NOMO-1 (cell line): ENCODE measurements at regions not wholly inside any gene's neighbourhood (a gene's known extent, or its start where the extent isn't known, plus 50 kb on each side); places are given as distances from the start of the nearest gene placed in this dataset.

Experiments
- DNase-seq, 2 experiments: peaks; one replicate each; lab custom pipeline; 2025; ENCODE audit not compliant: unreplicated experiment in 2 of 2; lab: John Stamatoyannopoulos, UW

DNA sequence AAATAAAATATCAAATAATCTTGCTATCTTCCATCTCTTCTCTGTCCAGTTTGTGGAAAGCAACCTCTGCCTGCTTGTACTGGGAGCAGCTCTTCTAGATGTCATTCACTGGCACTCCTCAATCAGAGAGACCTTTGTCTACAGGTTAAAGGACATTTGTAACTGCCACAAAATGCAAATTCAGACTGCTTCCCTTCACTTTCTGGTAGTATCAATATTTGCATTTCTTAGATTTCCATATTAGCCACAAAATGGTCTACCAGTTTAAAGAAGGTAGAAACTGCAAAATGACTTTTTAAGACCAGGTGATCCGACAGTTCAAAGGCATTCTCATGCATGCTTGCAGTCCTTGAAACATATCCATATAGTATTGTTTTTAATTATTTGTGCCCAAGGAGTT is 51.7 kb upstream of the RCN1 start:
- DNase-seq = no peak

DNA sequence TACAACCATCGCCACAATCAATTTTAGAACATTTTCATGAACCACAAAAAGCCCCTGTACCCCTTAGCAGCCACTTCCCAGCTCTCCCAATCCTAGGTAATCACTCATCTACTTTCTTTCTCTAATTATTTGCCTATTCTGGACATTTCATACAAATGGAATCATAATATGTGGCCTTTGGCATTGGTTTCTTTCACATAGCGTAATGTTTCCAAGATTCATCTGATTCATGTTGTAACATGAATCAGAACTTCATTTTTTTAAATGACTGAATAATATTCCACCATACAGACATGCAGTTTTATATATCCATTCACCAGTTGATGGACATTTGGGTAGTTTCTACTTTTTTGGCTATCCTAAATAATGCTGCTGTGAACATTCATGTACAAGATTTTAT is 56.2 kb upstream of the RCN1 start:
- DNase-seq = no peak

DNA sequence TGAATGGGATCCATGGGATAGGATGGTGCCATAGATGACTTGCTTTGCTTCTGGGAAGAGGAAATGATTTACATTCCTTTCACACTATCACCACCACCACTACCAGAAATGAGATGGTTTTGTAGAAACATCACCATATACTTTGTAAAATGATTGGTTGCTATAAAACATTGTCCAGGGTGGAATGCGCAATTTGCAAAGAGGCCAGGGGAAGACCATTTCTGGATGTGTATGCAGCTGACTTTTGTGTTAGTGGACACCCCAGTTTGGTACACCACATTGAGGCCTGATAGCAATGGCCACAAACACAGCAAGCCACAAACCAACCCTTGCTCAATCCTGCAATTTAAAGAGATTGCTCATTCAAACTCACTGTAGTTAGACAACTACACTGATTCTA is 56.7 kb upstream of the RCN1 start:
- DNase-seq = no peak

DNA sequence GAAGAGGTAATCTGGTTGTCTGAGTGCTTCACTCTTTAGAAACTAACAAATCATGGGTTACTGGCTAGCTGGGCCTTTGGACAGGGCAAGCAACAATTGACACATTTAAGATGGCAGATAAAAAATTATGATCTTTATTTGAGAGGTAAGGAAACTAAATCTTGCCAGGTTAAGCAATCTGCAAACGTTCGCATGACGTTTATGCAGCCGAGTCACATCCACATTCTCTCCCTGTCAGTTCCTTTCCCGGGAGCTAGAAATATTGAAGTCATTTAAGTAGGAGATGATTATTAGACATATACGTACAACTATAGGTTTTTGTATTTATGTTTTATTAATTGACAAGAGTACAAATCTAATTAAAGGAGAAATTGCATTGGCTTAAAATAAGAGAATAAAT is 57.4 kb upstream of the RCN1 start:
- DNase-seq = no peak

DNA sequence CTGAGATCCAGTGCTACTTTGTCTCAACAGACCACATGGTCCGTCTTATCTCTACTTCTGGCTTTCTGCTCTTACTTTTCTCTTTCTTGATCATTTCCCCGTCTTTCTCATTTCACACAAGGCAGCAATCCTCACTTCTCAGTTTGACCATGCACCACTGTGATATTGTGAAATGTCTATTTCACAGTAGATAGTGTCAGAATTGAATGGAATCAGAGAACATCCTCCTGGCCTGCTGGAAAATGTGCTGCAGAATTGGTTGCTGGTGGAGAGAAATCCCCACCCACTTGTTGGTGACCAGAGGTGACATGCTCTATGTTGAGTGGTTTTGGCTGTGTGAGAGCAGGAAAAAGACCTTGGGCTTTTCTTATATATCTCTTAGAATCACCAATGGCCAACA is 57.8 kb upstream of the RCN1 start:
- peak; percentile 10 to 52 for DNase-seq

DNA sequence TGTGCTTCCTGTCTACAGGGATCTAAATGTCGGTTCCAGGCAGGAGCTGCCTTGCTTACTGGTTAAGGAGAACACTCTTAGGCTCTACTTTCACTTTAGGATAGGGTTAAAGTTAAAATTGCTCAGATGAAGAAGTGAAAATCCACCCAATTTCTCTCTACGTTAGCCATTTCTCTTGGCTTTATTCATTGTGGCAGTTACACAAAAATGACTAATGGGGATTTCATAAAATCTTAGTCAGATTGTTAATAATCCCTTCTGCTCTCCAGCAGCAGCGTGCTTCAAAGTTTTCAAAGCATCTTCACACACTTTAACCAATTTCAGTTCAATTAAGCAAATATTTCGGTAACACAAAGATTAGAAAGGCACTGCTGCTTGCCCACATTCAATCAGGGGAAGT is 58.4 kb upstream of the RCN1 start:
- DNase-seq = peak; percentile 24 to 56

DNA sequence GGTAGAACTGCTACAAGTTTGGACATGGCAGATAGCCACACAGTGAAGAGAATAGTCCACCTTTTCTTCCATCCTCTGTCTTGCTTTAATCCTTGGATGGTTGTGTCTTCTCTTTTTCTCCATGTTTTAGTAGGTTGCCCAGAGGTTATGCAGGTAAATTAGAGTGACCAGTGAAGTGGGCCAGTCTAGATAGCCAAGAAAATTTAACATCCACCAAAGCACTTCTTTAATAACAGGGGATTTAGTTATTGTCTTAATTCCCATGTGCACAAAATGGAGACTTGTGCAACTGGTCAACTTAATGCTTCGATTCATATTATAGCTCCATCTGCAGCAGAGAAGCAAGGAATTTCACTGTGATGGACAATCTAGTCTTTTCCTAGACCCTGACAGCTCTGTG is 58.8 kb upstream of the RCN1 start:
- DNase-seq = no peak

DNA sequence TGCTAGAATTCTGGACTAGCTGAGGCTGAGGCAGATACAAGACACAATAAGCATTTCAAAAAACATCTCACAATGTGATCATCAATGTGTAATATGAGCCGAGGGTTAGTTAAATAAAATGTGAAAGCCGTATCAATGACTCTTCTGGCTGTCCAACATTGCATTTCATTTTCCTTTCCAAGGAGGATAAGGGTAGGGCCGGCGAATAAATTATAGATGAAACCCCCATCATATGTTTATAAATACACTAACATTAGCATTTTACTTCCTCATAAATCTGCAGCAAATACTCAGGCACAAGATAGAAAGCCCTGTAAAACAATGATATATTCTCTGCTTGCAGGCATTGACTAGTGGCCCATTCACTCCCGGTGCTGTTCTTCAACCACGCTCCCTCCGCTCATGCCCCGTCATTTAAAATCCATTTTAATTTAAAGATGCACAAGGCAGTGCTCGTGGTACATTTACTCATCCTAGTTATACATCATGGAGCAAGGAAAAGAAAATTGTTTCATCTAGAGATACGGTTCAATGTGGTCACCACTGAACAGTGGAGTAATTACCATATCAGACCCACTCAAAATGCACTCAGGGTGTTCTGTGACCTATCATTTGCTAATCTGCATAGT is 59.9 kb upstream of the RCN1 start:
- DNase-seq = no peak

DNA sequence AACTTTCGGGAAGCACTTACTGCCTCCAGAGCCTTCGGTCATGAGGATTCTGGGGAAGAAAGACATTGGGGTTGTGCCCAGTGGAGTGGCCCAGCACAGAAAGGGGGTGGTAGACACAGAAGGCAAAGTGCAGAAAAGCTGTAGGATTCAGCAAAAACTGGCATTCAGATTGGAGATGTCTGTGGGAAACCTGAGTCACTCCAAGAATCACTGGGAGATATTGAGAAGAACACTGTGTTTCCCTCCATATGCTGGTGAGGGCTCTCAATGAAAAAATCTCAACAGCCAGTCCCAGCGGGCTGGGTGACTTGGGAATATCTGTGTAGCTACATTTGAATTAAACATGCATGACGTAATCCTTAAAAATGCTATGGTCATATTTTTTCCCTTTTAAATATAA is 61.2 kb upstream of the RCN1 start:
- DNase-seq = no peak

DNA sequence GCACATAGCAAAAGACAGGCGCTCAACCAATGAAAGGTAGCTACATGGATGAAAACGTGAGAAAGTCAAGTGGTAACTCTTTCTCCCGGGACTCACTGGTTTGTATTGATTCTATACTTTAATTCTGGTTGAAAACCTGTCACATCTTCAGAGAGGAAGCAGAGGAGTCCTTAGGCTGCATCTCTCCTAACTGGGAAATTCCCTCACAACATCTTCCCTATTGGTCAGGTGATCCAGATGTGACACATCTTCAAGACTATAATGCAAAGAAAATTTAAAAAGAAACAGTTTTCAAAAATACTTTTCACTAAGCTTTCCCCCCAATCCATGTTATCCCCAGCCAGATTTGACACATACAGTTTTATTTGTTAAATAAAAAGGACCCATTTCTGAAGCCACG is 62.7 kb upstream of the RCN1 start:
- no peak for DNase-seq

DNA sequence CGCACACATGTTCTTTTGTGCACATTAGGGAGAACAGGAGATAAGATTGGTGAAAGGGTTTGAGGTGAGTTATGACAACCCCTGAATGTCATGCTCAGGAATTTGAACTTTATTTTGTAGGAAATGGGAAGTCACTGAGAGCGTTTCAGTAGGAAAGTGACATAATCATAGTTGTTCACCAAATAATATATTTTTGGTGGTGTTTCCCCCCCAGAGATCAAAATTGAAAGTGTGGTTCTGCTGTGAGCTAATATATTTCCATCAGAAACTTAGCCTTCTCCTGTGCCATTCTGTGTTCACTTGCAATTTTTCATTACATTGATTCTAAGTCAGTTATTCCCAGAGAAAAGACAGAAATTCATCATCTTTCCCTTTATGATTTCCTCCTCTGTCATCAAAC is 64.1 kb upstream of the RCN1 start:
- no peak for DNase-seq

DNA sequence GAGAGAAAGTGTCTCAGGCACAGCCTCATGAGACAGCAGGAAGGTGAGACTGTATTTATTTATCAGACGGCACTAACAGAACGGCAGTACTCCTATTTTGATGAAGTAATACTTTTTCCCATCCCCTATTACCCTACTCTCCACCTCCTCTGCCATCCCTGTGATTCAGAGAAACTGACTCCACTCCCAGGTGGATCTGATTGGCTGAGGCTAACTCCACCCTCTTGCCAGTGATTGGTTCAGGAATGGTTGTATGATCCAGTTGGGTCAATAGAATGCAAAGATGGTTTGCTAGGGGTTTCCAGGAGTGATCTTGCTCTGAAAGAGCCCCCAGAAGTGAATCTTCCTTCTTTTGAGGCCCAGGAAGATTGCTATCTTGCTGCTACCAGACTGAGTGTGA is 65.9 kb upstream of the RCN1 start:
- no peak for DNase-seq

DNA sequence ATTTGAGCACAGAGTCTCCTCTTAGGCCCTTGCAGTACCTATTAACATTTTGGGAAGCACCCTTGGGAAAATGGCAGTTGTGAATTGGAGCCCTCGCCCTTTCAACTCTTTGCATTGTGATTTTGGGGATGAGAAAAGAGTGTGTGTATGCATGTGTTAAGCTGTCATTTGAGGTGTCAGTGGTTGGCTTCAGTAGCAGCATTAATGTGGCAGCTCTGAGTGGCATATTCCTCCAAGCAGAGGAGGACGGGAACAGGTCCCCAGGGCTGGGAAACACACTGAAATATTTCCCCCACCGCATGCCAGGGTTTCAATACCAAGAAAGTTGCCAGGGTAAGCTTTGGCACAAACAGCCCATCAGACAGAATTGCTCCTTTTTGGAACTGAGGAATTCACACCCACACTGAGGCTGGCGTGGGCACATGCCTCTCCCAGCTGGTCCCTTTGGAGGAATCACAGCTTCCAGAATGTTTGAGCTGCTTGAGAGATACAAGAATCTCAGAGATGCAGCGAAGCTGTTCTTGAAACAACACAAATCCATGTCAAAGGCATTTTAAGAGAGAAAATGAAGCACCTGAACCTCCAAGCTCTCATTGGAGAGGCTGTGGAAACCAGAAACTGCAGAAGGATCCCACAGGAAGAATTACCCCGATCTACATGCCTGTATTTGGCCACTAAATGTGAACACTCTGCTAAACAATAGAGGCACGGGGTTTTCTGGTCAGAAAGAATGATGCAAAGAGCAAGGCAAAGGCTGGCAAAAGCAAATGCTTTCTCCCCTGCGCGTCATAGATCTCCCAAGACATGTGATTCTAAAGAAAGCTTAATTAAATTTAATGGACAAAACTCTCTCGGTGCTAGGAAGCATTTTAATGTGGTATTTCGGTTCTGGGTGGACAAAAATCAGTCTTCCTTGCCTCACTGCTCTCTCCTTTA is 67.2 kb upstream of the RCN1 start:
- DNase-seq = no peak

DNA sequence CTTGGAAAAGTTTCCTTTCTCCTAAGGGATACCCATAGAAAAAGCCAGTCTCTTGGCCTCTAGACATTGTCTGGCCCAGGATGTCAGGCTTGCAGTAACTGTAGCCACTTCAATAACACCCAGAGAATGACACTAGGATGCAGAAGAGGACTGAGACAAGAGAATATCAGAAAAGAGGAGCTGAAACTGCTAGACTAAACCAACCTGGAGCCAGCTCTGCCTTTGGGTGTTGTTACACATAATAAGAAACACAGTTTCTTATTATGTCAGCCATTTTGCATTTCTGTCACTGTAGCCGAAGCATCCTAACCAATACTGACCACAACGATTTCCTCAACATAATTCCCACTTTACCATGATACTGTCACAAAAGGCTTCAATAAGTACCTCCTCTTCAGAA is 72.2 kb upstream of the RCN1 start:
- DNase-seq = no peak

DNA sequence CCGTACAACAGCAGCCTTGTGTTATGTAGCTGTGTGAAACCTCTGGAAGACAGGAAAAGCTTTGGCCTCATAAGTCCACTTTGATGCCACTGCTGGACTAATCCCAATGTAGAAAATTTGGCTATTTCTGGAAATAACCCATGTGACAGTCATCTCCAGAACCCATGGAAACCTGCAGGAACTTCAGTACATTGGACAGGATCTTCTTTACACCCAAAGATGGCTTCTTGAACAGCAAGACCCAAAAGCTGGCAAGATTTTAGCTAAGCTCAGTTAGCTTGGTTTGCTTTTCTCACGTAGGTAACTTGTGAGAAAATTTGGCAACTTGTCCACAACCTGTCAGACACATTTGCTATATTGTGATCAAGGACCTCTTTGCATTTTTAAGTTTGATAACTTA is 74.8 kb upstream of the RCN1 start:
- DNase-seq = no peak

DNA sequence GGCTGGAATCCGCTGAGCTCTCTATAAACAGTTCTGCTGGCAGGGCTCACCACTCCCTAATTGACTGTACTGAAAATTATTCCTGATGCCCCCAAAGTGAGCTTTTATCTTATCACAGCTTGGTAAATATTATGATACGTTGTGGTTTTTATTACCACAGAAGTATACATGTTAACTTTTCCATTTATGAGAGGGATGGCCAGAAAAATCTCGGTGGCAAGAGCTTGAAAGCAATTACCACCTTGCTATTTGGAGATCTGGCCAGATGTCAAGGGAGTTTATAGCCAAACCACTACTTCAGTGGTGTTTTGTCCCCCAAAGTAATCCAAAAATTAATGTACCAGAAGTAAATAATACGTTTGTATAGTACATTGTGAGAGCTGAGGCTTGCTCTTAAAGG is 75.4 kb upstream of the RCN1 start:
- DNase-seq = no peak

DNA sequence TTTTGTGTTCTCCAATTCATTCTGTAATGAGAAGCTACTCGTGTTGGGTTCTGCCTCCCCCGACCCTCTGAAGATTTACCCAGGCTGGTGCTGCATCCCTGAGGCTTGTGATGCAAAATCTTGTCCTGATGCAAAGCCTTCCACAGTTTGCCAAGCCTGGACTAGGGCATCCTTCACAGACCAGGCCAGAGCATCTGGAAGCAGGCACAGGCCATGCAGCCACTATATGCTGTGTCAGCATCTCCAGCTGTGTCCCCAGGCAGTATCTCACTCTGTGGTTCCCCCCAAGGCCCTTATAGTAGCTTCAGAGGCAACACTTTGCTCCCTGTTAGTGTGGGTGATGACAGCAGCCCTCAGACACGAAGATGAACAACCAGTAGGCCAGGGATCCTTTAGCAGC is 77.3 kb upstream of the RCN1 start:
- no peak for DNase-seq

DNA sequence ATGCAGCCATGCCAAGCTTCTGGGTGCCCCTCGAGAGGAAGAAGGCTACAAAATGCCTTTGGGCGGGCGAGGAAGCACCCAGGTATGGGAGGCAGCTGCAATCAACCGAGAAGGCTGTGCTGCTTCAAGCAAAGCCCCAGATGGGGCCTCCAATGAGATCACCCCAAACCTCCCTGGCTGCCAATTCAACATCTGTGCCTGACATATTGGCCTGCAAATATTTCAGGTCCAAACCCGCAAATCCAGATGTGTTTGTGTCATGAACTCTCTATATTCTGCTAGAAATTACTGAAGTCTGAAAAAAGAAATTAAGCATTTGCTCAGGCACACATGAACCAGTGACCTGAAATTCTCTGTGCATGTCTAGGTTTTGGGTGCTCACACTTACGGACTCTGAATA is 78.8 kb upstream of the RCN1 start:
- DNase-seq = no peak

DNA sequence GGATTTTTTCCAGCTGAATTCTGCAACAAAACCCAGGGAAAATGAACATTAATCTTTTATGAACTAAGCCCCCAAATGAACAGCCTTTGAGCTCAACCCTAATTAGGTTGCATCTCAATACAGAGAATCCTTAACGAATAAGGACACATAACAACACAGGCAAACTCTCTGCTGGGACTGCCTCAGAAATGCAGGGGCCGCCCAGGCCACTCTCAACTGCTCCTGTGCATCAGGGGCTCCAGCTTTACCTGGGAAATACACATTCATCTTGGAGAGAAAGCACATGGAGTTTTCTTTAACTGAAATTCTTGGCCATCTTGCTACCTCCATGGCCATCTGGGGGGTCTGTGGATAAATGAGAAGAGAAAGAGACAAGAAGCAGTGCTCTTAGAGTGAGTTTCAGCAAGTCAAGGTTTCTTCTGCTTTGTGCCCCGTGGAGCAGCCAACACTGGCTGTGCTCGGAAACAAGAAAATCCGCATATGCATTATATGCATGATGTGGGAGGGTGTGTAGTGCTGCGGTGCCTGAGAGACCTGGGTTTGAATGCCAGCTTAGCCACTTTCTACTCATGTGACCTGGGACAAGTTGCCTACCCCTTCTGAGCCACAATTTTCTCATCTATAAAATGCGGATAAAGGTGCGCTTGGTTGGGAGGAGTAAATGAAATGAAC is 81.9 kb upstream of the RCN1 start:
- DNase-seq = no peak

DNA sequence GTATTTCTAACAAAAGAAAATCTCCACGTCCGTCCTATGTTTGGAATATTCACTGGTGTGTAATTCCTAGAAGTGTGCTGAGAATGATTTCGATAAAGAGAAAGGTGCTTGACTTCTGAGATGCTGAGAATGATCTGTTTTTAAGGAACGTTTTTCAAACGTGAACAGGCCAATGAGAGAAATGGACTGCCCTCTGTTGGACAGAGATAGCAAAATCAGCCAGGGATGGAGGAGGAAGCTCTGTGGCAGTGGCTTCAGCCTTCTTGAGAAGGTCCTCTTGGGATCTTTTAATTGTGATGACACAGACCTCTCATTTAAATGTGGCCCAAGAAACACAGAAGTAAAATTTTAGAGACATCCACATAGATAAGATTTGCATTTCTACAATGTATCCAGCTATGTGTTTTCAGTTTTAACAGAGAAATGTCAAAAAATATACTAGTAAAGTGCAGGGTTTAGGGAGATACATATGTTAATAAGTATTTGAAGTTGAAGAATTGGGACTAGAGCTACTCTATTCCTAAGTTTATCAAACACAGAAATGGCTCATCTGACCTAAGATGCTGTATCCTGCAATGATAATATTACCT is 84.0 kb upstream of the RCN1 start:
- DNase-seq = peak; percentile 5 to 51

DNA sequence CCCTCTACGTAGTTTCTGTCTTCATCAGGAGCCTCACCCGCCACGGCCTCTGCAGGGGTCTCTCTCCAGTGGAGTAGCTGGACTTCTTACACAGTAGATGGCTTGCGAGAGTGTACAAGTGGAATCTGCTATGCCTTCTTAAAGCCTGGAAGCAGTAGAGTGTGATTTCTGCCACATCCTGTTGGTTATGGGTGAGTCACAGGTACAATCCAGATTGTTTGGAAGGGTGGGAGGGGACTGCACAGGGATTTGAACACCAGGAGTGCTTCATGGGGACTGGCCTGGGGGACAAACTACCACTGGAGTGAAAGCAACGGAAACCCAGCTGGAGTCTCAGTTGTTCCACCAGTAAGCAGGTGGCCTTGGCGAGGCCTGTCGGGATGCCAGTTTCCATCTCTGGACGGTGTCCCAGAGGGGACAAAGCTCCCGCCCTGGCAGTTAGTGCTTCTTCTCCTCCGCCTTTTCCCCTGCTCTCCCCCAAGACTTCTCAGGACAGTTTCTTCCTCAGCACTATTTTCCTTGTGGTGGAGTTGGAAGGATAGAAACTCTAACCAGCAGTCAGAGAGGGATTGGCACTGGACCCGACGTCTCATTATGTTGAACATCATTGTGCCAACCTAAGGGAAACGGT is 85.0 kb upstream of the RCN1 start:
- no peak for DNase-seq
